Epithelial cell of esophagus (primary cell): ENCODE measurements at regions not wholly inside any gene's neighbourhood (a gene's known extent, or its start where the extent isn't known, plus 50 kb on each side); places are given as distances from the start of the nearest gene placed in this dataset.

Experiments used
- DNase-seq: peaks from one replicate; pipeline ENCODE4 v3.0.0; 2010; ENCODE audit warnings: low read depth
- H3K4me3 ChIP-seq: 2 replicates; pipeline ENCODE4 v1.5.1; 2011; ENCODE audit warnings: mild to moderate bottlenecking, low read length, control low read depth
- CTCF ChIP-seq: IDR thresholded peaks from 2 replicates; pipeline ENCODE4 v1.5.1; 2011; ENCODE audit warnings: low read depth, mild to moderate bottlenecking, low read length, control low read depth, inconsistent platforms; ENCODE audit not compliant: insufficient read depth; ENCODE audit errors: missing control alignments

- H3K4me3 ChIP-seq, result no peak overlapping the region
- no peak for TF ChIP-seq CTCF
- no peak for DNase-seq
Measured at GRCh38 chr10:131673396-131673795, 227.4 kb upstream of the PPP2R2D start.

GRCh38 chr10:131674130-131674529, 226.7 kb upstream of the PPP2R2D start:
- no peak for DNase-seq
- TF ChIP-seq CTCF, result no peak
- H3K4me3 ChIP-seq, result no peak overlapping the region

GRCh38 chr10:131675104-131675503, 225.7 kb upstream of the PPP2R2D start:
- no peak for TF ChIP-seq CTCF
- H3K4me3 ChIP-seq, result no peak overlapping the region
- no peak for DNase-seq

- no peak for DNase-seq
- H3K4me3 ChIP-seq, result no peak overlapping the region
- TF ChIP-seq CTCF, result no peak
Measured at GRCh38 chr10:131676046-131676799, 224.6 kb upstream of the PPP2R2D start.

- no peak for DNase-seq
- H3K4me3 ChIP-seq, result no peak overlapping the region
- TF ChIP-seq CTCF, result no peak
Measured at GRCh38 chr10:131676800-131677421, 223.9 kb upstream of the PPP2R2D start.

GRCh38 chr10:131677671-131678070, 223.1 kb upstream of the PPP2R2D start:
- no peak overlapping the region for H3K4me3 ChIP-seq
- no peak for DNase-seq
- TF ChIP-seq CTCF, result no peak

GRCh38 chr10:131678171-131678570, 222.6 kb upstream of the PPP2R2D start:
- H3K4me3 ChIP-seq, result no peak overlapping the region
- TF ChIP-seq CTCF, result no peak
- DNase-seq, result no peak
